ENCODE measurements at regions not wholly inside any gene's neighbourhood (a gene's known extent, or its start where the extent isn't known, plus 50 kb on each side); places are given as distances from the start of the nearest gene placed in this dataset.

GRCh38 chr2:120912101-120912985, 176.7 kb downstream of the GLI2 start:
- H3K9me3 Mint-ChIP-seq, result no peaks in the 10 kb centered on the region
- no peaks in the 10 kb centered on the region for H3K36me3 Mint-ChIP-seq
- no peak overlapping the region for H3K4me3 Mint-ChIP-seq
- ATAC-seq (no peak), DNase-seq (ENCODE audit: low spot score) (no peak)
- H3K27me3 Mint-ChIP-seq (ENCODE audit: low read depth), result no peaks in the 10 kb centered on the region
- peaks cover 41% of the 10 kb centered on the region for H3K4me1 Mint-ChIP-seq
- ChIA-PET CTCF (interaction anchor here (0.6 to 0.7 kb wide), 2 partner anchors 9 to 112 kb away, joined by 3 to 4 read pairs; no protein-coding TSS in a partner anchor), POLR2A (no interaction called here)
- TF ChIP-seq OVOL2 (CRISPR knock-in tag; IDR thresholded peaks at IDR 0.05; ENCODE audit: borderline replicate concordance) (no peak), JAZF1 (CRISPR knock-in tag; IDR thresholded peaks at IDR 0.05) (no peak), ATF1 (CRISPR knock-in tag; IDR thresholded peaks at IDR 0.05) (no peak), TCF7 (CRISPR knock-in tag; IDR thresholded peaks at IDR 0.05; ENCODE audit: low read depth) (no peak), PRDM15 (CRISPR knock-in tag; IDR thresholded peaks at IDR 0.05) (no peak), FOXK1 (CRISPR knock-in tag; IDR thresholded peaks at IDR 0.05) (no peak), ZNF532 (CRISPR knock-in tag; IDR thresholded peaks at IDR 0.05; ENCODE audit: borderline replicate concordance) (no peak), AFF4 (CRISPR knock-in tag; IDR thresholded peaks at IDR 0.05; ENCODE audit: borderline replicate concordance) (no peak), FOXJ3 (CRISPR knock-in tag; IDR thresholded peaks at IDR 0.05; ENCODE audit: borderline replicate concordance) (no peak), CDX4 (CRISPR knock-in tag; IDR thresholded peaks at IDR 0.05; ENCODE audit: borderline replicate concordance) (no peak), FOXP1 (CRISPR knock-in tag; IDR thresholded peaks at IDR 0.05; ENCODE audit: borderline replicate concordance) (no peak)
- no peak overlapping the region for H3K27ac Mint-ChIP-seq
